Ishikawa (cell line): ENCODE measurements at regions not wholly inside any gene's neighbourhood (a gene's known extent, or its start where the extent isn't known, plus 50 kb on each side); places are given as distances from the start of the nearest gene placed in this dataset.

Source experiments
- EP300 ChIP-seq: IDR thresholded peaks from 2 replicates; pipeline ENCODE4 v1.6.1; 2012; ENCODE audit warnings: borderline replicate concordance
- RAD21 ChIP-seq: IDR thresholded peaks from 2 replicates; pipeline ENCODE4 v1.6.1; 2012; ENCODE audit warnings: low read depth
- TAF1 ChIP-seq: IDR thresholded peaks from 2 replicates; pipeline ENCODE4 v1.6.1; 2012; ENCODE audit warnings: low read depth, mild to moderate bottlenecking
- USF1 ChIP-seq: IDR thresholded peaks from 2 replicates; pipeline ENCODE4 v1.6.1; 2012
- YY1 ChIP-seq: IDR thresholded peaks from 2 replicates; pipeline ENCODE4 v1.6.1; 2012; ENCODE audit warnings: low read depth
- ZBTB7A ChIP-seq: IDR thresholded peaks from 2 replicates; pipeline ENCODE4 v1.6.1; 2012; ENCODE audit warnings: low read depth
- TF ChIP-seq, protein P1 (sequence below): IDR thresholded peaks from 2 replicates; pipeline ENCODE4 v1.6.1; 2012
- TF ChIP-seq, protein P2 (sequence below): IDR thresholded peaks from 2 replicates; pipeline ENCODE4 v1.6.1; 2012; ENCODE audit warnings: low read depth, mild to moderate bottlenecking

GRCh38 chr6:98443633-98444032 is 390.7 kb upstream of the POU3F2 start:
- no peak for TF ChIP-seq YY1
- TF ChIP-seq EP300 = no peak
- TF ChIP-seq, protein P1, sequence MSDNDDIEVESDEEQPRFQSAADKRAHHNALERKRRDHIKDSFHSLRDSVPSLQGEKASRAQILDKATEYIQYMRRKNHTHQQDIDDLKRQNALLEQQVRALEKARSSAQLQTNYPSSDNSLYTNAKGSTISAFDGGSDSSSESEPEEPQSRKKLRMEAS = no peak
- TF ChIP-seq RAD21 = no peak
- TF ChIP-seq TAF1 = no peak
- no peak for TF ChIP-seq USF1
- TF ChIP-seq, protein P2, sequence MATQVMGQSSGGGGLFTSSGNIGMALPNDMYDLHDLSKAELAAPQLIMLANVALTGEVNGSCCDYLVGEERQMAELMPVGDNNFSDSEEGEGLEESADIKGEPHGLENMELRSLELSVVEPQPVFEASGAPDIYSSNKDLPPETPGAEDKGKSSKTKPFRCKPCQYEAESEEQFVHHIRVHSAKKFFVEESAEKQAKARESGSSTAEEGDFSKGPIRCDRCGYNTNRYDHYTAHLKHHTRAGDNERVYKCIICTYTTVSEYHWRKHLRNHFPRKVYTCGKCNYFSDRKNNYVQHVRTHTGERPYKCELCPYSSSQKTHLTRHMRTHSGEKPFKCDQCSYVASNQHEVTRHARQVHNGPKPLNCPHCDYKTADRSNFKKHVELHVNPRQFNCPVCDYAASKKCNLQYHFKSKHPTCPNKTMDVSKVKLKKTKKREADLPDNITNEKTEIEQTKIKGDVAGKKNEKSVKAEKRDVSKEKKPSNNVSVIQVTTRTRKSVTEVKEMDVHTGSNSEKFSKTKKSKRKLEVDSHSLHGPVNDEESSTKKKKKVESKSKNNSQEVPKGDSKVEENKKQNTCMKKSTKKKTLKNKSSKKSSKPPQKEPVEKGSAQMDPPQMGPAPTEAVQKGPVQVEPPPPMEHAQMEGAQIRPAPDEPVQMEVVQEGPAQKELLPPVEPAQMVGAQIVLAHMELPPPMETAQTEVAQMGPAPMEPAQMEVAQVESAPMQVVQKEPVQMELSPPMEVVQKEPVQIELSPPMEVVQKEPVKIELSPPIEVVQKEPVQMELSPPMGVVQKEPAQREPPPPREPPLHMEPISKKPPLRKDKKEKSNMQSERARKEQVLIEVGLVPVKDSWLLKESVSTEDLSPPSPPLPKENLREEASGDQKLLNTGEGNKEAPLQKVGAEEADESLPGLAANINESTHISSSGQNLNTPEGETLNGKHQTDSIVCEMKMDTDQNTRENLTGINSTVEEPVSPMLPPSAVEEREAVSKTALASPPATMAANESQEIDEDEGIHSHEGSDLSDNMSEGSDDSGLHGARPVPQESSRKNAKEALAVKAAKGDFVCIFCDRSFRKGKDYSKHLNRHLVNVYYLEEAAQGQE = no peak
- no peak for TF ChIP-seq ZBTB7A
